HG02981 (cell line): ENCODE measurements at regions not wholly inside any gene's neighbourhood (a gene's known extent, or its start where the extent isn't known, plus 50 kb on each side); places are given as distances from the start of the nearest gene placed in this dataset.

Source experiments
- ATAC-seq: cut with Tn5 transposase; IDR thresholded peaks from one replicate; pipeline ENCODE4 v1.9.1; 2021; ENCODE audit warnings: mild to moderate bottlenecking, moderate library complexity; ENCODE audit not compliant: unreplicated experiment

DNA sequence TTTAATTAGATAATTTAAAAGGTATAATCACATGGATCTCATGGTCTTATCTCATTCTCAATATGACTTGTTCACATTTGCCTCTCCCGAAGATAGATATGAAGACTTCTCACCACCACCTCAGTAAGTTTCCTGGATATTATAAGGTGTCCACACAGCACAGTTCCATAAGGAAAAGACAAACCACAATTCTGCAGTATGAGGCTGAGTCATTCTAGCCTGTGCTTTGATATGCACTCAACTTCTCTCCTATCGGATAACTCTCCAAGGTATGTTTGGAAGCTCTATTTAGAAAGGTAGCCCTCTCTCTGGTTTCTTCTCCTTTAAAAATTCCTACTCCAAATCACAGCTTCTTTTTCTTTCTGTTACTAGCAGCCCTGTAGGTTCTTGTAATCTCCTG is 612.8 kb downstream of the ZPLD1 start:
- ATAC-seq = no peak

DNA sequence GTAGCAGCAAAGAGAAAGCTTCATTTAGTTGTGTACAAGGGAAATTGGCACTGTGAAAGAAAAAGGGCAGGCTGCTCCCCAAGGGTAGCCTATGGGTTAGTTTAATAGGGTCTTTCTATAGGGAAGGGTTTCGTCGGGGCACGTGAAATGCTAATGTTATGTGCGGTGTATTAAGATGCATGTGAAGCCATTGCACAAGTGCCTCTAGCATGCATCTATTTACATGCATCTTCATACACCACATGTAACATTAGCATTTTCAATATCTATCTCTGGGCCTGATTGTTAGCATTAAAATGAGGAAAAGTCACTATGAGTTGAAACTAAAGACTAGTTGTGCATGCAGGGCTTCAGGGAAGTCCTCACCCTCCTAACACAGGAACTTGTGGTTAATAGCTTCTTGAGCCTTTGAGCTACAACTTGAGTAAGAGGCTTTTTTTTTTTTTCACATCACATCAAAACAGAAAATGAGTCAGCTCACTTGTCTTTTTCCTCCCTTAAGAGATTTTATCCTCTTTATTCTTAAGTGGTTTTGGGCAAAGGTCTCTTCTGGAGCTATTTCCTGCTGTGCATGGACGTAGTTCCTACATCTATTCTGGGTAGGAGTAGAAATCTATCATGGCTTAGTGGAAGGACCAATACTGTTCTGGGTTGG is 613.4 kb downstream of the ZPLD1 start:
- ATAC-seq = no peak

DNA sequence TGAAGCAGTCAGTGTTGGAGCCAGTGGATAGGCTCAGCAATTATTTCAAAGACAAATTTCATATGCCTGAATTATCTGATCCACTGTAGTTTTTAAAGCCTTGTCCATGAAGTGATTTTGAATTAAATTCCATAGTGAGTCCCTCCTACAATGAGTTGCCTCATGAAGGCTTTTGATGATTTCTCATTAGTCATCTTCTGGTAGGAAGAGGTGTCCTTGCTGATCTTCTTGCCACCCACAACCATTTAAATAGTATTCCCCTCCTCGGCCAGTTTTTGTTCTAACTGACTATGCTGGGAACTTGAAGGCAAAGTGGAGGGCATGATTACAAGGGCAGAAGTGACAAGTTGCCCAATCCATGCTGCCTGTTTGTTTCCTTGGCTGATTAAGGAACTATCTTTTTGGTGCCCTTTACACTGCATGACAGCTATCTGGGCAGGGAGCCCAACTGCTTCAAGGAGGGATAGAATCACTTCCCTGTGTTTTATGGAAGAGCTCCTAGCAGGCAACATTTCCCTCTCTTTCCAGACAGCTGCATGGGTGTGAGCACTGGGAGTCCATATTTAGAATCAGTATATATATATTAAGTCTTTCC is 617.5 kb downstream of the ZPLD1 start:
- ATAC-seq = no peak

DNA sequence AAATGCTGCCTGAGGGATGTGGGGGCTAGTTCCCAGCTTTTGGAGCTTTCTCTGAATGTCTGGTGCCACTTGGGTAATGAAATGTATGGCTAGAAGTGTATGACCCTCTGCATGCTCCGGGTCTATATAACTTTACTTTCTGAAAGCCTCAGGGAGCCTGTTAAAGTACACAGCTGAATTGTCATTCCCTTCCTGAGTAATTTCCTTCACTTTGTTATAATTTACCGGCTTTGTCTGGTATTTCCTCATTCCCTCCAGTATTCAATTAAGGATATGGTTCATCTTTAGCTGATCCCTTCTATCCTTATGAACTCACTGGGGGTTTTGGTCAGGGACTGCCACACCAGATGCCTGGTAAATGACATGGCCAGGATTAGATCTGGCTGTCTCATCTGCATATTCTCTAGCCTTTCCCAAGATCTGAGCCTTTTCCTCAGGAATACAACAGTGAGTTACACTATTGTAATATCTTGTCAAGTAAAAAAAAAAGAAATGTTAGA is 620.3 kb downstream of the ZPLD1 start:
- ATAC-seq = no peak

DNA sequence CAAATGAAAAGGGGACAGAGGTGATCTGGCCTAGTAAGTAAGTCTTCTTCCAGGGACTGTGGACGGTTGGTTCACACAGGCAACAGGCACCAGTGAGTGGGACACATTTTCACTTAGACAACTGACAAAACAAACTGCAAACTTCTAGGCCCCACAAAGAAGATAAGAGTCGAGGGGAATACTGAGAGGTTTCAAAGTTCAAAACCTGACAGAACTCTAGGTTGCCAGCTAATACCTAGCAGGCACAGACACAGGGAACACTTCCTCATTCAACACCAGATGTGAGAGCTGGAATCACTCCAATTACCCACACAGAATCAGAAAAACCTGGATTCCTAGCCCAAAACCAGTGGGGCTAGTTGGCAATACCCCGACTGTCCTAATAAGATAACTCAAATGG is 621.7 kb downstream of the ZPLD1 start:
- ATAC-seq = no peak

DNA sequence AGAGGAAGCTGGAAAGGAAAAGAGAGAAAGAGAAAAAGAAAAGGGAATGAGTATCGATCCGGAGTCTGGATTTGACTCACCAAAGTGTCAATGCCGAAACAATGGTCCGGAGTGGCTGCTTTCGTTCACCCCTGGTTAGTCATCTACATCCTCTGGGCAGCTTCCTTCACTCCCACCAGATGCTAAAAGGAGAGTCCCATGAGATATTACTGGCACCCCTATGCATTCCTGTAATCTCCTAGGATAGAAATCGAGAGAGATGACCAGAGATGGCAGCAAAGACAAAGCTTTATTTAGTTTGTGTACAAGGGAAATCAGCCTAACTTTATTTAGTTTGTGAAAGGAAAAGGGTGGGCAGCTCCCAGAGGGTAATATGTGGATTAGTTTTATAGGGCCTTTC is 622.2 kb downstream of the ZPLD1 start:
- ATAC-seq = no peak

DNA sequence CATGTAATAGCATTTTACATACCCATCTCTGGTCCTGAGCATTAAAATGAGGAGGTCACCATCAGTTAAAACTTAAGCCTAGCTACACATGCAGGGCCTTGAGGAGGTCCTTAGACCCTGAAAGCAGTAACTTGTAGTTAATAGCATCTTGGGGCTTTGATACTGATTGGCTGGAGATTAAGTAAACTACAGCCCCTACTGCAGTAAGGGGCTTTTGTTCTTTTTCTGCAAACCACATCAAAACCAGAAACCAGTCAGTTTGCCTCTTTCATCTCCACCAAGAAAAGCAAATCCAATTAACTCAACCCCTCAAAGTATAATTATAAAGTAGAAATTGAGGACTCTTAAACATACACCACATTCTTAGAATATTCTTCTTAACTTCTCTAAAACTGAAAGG is 622.7 kb downstream of the ZPLD1 start:
- no peak for ATAC-seq

DNA sequence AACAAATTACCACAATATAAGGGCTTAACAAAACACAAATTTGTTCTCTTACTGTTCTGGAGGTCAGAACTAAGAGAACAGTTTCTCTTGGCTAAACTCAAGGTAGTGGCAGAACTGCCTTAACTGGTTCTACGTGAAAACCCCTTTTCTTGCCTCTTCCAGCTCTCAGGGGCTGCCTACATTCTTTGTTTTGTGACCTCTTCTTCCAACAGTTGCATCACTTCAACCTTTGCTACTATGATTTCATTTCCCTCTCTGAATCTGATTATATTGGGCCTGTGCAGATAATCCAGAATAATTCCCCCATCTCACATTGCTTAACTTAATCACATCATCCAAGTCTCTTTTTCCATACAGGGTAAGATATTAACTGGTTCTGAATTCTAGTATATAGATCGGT is 624.6 kb downstream of the ZPLD1 start:
- no peak for ATAC-seq

DNA sequence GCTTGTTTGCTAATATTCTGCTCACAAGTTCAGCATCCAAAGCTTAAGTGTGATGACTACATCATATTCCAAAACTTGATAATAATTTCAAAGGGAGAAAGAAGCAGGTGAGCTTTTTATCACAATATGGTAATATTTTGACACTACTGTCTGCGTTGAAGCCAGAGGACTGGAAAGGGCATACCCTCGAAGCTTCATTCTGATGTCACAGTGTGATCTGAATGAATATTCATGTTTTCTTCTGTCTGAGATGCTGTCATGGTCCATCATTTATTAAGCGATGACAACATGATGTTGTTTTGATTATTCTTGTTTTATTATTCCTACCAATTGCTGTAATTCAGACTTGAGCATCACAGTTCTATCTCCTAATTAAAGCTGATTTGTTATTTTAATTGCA is 625.4 kb downstream of the ZPLD1 start:
- ATAC-seq = no peak

DNA sequence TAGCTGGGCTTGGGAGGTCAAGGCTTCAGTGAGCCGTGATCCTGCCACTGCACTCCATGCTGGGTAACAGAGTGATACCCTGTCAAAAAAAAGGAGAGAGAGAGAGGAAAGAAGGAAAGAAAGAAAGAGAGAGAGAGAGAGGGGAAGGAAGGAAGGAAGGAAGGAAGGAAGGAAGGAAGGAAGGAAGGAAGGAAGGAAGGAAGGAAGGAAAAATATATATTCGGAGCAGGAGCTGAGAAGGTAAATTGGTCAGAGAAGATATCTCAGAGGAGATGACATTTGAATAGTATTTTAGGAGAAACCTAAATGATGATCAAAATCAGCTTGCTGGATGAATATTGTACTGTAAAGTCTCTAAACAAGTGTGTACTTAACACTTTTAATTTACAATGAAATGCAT is 633.1 kb downstream of the ZPLD1 start:
- no peak for ATAC-seq

DNA sequence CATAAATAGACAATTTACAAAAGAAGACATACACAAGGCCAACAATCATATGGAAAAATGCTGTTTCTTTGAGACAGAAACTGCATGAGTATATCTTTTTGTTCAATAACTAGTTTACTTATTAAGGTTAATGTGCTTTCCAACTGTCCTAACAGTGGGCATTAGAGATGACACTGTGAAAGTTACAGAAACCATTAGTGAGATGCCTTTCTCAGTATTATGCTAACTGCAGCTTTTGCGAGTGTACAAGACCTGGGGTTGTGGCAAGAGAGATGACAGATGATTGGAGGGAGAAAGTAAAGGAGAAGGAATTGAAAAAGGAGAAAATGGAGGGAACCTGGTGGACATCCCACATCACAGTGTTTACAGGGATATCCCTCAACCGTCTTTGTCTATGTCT is 640.5 kb downstream of the ZPLD1 start:
- ATAC-seq = no peak

DNA sequence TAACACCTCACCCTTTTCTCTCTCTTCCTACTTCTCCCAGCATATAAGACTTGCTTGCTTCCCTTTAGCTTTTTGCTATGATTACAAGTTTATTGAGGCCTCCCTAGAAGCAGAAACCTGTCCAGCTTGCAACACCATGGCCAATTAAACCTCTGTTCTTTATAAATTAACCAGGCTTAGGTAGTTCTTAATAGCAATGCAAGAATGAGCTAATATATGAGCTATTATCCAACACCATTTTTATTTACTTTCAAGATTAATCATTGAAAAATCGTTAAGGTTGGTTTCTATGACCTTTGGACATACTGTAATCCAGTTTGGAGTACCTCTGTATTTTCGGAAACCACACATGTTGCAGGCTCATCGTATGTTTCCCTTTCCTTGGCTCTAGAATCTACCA is 643.1 kb downstream of the ZPLD1 start:
- no peak for ATAC-seq

DNA sequence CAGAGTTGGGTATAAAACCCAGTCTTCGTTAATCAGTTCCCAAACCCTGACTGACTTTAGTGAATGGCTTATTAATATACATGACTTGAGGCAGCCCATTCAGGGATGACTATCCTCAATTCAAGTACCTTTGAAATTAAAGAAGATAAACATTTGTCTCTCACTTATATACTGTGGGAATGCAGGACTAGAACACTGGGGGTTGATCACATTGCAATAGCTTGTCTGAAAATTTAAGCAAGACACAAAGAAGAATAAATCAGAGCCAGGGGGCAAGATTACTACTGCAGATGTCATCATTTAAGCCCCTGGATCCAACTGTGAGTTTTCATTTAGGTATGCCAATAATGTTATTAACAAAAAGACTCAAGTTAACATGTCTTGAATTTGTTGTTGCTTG is 647.7 kb downstream of the ZPLD1 start:
- ATAC-seq = no peak

DNA sequence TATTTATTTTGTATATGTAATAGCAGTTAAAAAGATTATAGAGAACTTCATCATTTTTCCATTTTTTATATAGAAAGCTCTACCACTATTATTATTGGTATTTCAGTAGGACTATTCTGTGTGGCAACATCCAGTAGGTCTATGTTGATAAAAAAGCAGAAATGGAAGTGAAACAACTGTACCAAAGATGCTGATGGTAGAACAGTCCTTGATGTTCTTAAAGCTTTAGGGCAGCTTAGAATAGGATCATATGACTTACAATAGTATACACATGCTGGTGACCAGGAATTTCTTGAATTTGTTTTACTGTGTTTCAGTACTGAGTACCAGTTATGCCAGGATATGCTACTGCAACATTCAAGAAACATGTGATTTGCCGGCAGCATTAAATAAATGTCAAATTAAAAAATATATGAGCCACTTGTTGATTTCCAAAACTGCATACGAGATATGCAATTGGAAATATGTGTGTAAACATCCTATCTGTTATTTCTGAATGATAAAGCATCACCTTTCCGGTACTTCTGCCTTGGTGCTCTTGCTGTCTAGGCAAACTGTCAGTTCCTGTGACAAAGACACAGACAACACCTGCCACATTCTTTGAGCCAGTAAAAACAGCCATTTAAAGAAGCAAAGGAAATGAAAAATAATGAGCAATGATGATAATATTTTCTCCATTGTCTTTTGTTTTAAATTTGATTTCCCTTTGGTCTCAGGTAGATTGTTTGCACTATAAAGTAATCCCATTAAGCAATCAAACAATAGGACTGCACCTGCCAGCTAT is 649.2 kb downstream of the ZPLD1 start:
- ATAC-seq = no peak

DNA sequence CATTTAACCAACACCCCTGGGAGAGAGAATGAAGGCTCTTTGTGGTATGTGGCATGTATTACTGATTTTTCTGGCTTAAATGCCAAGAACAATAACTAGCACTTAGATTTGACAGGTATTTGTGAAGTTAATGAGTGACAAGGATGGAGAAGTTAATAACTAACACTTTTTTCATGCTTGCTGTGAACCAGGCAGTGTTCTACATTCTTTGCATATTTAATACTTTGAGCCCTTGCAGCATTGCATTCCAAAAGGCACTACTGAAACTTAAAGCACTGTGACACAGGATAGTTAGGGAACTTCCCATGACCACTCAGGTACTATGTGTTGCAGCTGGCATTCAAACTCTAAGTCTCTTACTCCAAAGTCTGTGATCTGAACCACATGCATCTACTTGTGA is 650.6 kb downstream of the ZPLD1 start:
- peak; percentile 69 for ATAC-seq

DNA sequence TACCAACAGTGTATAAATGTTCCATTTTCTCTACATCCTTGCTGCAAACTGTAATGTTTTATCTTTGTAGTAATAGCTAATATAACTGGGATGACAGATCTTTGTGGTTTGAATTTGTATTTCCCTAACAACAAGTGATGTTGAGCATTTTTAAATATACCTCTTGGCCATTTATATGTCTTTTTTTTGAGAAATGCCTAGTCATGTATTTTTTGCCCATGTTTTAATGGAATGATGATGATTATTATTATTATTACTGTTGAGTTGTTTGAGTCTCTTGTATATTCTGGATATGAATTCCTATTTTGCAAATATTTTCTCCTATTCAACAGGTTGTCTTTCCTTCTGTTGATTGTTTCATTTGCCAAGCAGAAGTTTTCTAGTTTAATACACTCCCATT is 654.9 kb downstream of the ZPLD1 start:
- no peak for ATAC-seq

DNA sequence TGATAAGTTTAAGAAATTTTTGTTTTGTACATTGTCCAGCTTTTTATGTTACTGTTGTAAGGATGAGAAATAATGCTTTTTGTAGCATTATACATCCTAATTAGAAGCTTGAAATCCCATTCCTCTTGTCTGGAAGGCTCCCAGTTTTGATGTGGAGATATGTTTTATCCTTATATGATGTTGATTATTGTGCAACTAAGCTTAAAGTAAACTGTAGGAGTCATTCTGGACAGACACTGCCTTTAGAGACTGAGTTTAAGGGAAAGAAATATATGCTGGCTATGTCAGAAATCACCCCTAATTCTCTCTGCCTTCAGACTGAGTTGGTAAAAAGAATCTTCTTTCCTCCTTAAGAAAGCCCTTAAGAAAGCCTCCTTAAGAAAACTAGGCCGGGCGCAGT is 670.4 kb downstream of the ZPLD1 start:
- ATAC-seq = no peak

DNA sequence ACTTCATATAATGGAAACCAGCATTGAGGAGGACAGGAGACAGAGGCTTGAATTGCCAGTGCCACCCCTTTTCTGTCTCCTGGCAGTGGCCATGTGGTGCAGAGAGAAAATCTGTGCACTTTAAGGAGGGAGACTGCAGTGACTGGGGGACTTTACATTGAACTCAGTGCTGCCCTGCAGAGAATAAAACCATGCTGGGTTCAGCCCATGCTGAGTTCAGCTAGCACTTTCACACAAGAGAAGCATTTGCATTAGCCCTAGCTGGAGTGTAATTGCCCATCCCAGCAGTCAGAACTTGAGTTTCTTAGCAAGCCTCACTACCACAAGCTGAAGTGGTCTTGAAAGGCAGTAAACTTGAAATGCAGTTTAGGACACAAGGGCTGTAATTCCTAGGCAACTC is 677.5 kb downstream of the ZPLD1 start:
- ATAC-seq = no peak

DNA sequence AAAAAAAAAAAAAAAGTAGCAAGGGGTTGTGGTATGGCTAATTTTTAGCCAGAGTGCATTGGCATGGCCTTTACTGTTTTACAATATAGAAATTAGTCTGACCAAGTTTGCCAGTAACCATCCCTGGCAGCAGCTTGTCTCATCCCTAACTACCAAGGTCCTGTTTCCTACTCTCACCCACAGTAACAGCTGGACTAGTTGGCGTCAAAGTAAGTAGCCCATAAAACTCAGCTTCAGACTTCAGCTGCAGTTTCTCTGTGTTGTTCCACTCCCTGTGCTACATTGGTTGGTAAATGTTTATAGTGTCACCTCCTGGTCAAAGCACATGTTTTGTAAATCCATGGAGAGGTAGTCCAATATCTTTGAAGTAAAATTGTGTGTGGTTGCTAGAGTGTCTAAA is 691.3 kb downstream of the ZPLD1 start:
- ATAC-seq = no peak

DNA sequence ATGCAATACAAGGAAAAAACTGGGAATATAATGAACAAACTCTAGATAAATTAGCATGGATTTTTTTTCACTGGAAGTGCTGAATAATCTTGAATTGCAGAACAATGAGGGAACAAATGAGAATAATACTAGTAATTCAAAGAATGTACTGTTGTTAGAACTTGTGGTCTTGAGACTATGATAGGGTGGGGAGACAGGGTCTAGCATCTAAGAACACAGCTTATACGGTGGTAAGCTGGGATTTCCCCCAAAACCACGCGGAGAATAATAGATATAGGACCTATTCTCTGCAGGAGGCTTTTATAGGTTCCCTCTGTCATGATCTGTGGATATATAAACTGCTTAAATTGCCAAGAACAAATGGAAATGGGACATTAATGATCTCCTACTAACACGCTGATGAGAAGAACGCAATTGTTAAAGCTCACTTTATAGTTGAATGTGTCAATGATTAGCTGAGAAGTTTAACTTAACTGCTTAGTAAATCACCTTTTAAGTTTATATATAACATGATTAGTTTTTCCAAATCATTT is 692.3 kb downstream of the ZPLD1 start:
- ATAC-seq = peak; percentile 42

DNA sequence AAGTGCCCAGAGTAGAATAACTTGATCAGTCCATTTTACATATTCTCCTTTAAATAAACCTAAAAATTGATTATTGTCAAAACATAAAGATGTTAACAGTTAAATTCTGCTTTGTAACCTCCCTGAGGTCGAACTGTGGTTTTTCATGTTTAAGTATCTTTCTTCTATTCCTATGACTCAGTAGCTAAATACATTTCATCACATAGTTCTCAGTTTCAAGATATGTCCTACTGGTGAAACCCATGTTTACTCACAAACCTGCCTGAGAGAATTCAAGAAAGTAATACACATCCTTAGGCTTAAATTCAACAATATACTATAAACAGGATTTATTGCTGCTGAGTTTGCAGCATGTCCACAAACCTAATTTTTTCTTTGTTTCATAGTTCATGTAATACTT is 692.9 kb downstream of the ZPLD1 start:
- ATAC-seq = peak; percentile 87
